GM12874 (cell line): ENCODE measurements at regions not wholly inside any gene's neighbourhood (a gene's known extent, or its start where the extent isn't known, plus 50 kb on each side); places are given as distances from the start of the nearest gene placed in this dataset.

Experiments used
- TF ChIP-seq, protein P1 (sequence below): IDR thresholded peaks from 2 replicates; pipeline ENCODE4 v1.5.1; 2011; ENCODE audit warnings: low read depth, mild to moderate bottlenecking, control low read depth, low read length, moderate library complexity; ENCODE audit not compliant: insufficient read depth

DNA sequence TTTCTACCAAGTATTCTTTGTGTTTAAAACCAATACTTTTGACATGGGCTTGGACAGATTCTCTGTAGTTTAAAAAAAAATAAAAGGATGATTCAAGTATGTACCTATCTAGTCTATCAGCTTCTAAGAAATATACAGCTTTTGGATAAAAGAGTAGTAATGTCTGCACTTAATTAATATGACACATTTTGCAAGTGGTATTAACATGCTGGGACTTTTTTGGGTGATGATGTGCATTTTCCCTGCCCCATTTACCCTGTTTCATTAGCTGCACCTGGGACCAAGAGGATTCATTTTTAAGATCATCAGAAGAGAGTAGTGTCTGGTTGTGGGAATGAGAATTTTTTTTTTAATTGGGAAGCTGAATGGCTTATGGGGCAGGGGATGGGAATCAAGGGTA is 236.2 kb upstream of the KLF14 start:
- TF ChIP-seq, protein P1, sequence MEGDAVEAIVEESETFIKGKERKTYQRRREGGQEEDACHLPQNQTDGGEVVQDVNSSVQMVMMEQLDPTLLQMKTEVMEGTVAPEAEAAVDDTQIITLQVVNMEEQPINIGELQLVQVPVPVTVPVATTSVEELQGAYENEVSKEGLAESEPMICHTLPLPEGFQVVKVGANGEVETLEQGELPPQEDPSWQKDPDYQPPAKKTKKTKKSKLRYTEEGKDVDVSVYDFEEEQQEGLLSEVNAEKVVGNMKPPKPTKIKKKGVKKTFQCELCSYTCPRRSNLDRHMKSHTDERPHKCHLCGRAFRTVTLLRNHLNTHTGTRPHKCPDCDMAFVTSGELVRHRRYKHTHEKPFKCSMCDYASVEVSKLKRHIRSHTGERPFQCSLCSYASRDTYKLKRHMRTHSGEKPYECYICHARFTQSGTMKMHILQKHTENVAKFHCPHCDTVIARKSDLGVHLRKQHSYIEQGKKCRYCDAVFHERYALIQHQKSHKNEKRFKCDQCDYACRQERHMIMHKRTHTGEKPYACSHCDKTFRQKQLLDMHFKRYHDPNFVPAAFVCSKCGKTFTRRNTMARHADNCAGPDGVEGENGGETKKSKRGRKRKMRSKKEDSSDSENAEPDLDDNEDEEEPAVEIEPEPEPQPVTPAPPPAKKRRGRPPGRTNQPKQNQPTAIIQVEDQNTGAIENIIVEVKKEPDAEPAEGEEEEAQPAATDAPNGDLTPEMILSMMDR, result no peak

DNA sequence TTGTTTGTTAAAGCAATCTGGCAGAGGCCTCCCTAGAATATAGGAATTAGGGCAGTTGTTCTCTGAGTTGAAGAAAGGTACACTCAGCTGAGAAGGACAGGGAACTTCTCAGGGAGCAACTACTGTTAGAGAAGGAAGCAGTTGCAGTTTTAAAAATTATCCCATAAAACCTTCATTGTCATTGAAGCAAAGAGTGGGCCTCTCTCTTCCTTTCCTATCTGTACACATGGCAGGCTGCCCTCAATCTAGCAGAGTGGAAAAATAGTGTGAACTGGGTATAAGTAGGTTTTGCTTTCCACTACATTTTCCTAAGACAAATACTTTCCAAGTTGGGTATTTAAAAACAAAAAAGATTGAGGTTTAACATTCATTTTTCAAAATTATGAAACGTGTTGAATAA is 236.7 kb upstream of the KLF14 start:
- TF ChIP-seq, protein P1, result no peak

DNA sequence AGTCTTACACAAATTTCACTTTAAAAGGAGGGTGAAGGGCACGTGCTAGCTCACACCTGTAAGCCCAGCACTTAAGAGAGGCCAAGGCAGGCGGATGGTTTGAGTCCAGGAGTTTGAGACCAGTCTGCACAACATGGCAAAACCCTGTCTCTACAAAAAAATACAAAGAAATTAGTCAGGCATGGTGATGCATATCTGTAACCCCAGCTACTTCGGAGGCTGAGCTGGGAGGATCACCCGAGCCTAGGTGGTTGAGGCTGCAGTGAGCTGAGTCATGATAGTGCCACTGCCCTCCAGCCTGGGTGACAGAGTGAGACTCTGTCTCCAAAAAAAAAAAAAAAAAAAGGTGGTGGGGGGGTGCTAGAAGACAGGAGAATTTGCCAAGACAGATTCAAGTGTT is 237.3 kb upstream of the KLF14 start:
- TF ChIP-seq, protein P1, result no peak

DNA sequence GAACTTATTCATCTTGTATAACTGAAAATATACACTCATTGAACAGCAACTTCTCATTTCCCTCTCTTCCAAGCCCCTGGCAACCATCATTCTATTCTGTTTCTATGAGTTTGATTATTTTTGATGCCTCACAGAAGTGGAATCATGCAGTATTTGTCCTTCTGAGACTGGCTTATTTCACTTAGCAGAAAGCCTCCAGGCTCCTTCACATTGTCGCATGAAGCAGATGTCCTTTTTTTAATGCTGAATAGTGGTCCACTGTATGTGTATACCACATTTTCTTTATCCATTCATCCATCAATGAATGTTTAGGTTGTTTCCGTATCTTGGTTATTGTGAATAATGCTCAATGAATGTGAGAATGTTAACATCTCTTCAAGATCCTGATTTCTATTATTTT is 238.2 kb upstream of the KLF14 start:
- TF ChIP-seq, protein P1, result no peak

DNA sequence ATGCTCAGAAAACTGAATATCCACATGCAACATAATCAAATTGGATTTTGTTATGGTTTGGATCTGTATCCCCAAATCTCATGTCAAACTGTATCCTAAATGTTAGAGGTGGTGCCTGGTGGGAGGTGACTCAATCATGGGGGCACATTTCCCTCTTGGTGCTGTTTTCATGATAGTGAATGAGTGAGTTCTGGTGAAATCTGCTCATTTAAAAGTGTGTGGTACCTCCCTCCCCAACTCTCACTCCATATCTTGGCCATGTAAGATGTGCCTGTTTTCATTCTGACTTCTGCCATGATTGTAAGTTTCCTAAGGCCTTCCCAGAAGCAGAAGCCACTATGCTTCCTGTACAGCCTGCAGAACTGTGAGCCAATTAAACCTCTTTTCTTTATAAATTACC is 239.6 kb upstream of the KLF14 start:
- TF ChIP-seq, protein P1, result no peak

DNA sequence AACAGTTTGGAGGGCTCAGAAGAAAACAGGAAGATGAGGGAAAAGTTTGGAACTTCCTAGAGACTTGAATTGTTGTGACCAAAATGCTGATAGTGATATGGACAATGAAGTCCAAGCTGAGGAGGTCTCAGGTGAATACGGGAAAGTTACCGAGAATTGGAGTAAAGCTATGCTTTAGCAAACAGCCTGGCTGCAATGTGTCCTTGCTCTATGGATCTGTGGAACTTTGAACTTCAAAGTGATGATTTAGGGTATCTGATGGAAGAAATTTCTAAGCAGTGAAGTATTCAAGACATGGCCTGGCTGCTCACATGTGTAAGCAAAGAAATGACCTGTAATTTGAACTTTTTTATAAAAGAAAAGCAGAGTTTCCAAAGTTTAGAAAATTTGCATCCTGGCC is 240.2 kb upstream of the KLF14 start:
- TF ChIP-seq, protein P1, result no peak

DNA sequence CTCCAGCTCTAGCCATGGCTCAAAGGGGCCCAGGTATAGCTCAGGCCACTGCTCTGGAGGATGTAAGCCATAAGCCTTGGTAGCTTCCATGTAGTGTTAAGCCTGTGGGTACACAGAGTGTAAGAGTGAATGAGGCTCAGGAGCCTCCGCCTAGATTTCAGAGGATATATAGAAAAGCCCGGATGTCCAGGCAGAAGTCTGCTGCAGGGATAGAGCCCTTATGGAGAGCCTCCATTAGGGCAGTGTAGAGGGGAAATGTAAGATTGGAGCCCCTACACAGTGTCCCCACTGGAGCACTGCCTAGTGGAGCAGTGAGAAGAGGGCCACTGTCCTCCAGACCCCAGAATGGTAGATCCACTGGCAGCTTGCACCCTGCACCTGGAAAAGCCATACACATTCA is 240.8 kb upstream of the KLF14 start:
- TF ChIP-seq, protein P1, result no peak

DNA sequence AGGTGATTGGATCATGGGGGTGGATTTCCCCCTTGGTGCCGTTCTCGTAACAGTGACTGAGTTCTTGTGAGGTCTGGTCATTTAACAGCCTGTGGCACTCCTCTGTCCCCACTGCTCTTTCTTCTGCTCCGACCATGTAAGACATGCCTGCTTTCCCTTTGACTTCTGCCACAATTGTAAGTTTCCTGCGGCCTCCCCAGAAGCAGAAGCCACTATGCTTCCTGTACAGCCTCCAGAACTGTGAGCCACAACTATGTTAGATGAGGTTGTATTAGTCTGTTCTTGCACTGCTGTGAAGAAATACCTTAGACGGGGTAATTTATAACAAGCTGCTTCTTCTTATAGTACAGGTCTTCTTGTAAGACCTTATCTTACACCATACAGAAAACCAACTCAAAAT is 241.7 kb upstream of the KLF14 start:
- TF ChIP-seq, protein P1, result no peak
